SK-N-MC (cell line): ENCODE measurements at regions not wholly inside any gene's neighbourhood (a gene's known extent, or its start where the extent isn't known, plus 50 kb on each side); places are given as distances from the start of the nearest gene placed in this dataset.

Experiments
- EZH2 ChIP-seq: fragments of 200-600 bp; sonication (generic); IDR thresholded peaks from one replicate; pipeline ENCODE4 v1.6.1; 2017; ENCODE audit warnings: antibody characterized with exemption
- POLR2AphosphoS5 ChIP-seq: IDR thresholded peaks from 2 replicates; pipeline ENCODE4 v1.6.1; 2012; ENCODE audit warnings: mild to moderate bottlenecking, low read depth, low read length, borderline replicate concordance

DNA sequence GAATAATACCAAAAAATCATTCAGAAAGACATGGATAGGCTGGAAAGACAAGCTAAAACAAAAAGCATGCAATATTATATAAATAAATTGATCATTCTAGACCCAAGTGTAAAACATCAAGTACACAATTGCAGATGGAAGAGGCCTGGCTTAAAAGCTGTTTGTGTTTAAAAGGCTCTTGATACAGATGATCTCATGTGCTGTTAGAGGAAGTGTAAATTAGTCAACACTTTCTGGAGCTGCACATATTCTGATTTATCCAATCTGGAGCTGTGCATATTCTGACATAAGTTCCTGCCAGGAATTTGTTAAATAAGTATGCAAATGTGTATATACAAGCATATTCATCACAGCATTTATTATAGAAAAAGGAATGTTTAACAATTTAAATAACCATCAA lies 273.1 kb downstream of the RPS29 start:
- TF ChIP-seq POLR2AphosphoS5 (no peak), EZH2 (no peak)
